NCI-H2227 (cell line): ENCODE measurements at regions not wholly inside any gene's neighbourhood (a gene's known extent, or its start where the extent isn't known, plus 50 kb on each side); places are given as distances from the start of the nearest gene placed in this dataset.
A peak's percentile ranks its signal among the peaks of the same experiment; 100 is the strongest.
"Not testable (repeated sequence)": the region's sequence is repeated elsewhere in the genome, so short reads cannot be mapped to it uniquely, and the experiment has no call there.

ENCODE experiments used
- DNase-seq: peaks from one replicate; lab custom pipeline; 2025; ENCODE audit not compliant: unreplicated experiment; lab: John Stamatoyannopoulos, UW

- no peak for DNase-seq
Observed at GRCh38 chr6:144746902-144747469, 461.9 kb downstream of the UTRN start.

GRCh38 chr6:144749263-144749662 is 464.1 kb downstream of the UTRN start:
- DNase-seq = no peak

GRCh38 chr6:144753023-144753705 is 468.0 kb downstream of the UTRN start:
- DNase-seq = no peak

GRCh38 chr6:144756469-144756868 is 471.3 kb downstream of the UTRN start:
- DNase-seq = no peak

- no peak for DNase-seq
Observed at GRCh38 chr6:144757299-144757698, 472.2 kb downstream of the UTRN start.

- no peak for DNase-seq
Observed at GRCh38 chr6:144757730-144758129, 472.6 kb downstream of the UTRN start.

- DNase-seq = no peak
Observed at GRCh38 chr6:144758602-144759001, 473.5 kb downstream of the UTRN start.

GRCh38 chr6:144762469-144762868 is 477.3 kb downstream of the UTRN start:
- DNase-seq = no peak

GRCh38 chr6:144767051-144767450 is 481.9 kb downstream of the UTRN start:
- no peak for DNase-seq

- no peak for DNase-seq
Observed at GRCh38 chr6:144768551-144769075, 483.5 kb downstream of the UTRN start.

GRCh38 chr6:144769142-144769541 is 484.0 kb downstream of the UTRN start:
- DNase-seq = no peak

- DNase-seq = peak; percentile 68
Observed at GRCh38 chr6:144776031-144776819, 491.1 kb downstream of the UTRN start.

- no peak for DNase-seq
Observed at GRCh38 chr6:144777249-144777648, 492.1 kb downstream of the UTRN start.

- no peak for DNase-seq
Observed at GRCh38 chr6:144778056-144778455, 492.9 kb downstream of the UTRN start.

- no peak for DNase-seq
Observed at GRCh38 chr6:144778773-144779492, 493.8 kb downstream of the UTRN start.

- DNase-seq = no peak
Observed at GRCh38 chr6:144781836-144782235, 496.7 kb downstream of the UTRN start.

- DNase-seq = no peak
Observed at GRCh38 chr6:144782634-144783033, 497.5 kb downstream of the UTRN start.

- peak; percentile 73 for DNase-seq
Observed at GRCh38 chr6:144785056-144785455, 499.9 kb downstream of the UTRN start.

- peak; percentile 38 for DNase-seq
Observed at GRCh38 chr6:144786825-144787224, 501.7 kb downstream of the UTRN start.

- no peak for DNase-seq
Observed at GRCh38 chr6:144793744-144794143, 508.6 kb downstream of the UTRN start.

- DNase-seq = not testable (repeated sequence)
Observed at GRCh38 chr6:144795022-144795421, 509.9 kb downstream of the UTRN start.
